ENCODE measurements at regions not wholly inside any gene's neighbourhood (a gene's known extent, or its start where the extent isn't known, plus 50 kb on each side); places are given as distances from the start of the nearest gene placed in this dataset.
A peak's percentile ranks its signal among the peaks of the same experiment; 100 is the strongest.

DNA sequence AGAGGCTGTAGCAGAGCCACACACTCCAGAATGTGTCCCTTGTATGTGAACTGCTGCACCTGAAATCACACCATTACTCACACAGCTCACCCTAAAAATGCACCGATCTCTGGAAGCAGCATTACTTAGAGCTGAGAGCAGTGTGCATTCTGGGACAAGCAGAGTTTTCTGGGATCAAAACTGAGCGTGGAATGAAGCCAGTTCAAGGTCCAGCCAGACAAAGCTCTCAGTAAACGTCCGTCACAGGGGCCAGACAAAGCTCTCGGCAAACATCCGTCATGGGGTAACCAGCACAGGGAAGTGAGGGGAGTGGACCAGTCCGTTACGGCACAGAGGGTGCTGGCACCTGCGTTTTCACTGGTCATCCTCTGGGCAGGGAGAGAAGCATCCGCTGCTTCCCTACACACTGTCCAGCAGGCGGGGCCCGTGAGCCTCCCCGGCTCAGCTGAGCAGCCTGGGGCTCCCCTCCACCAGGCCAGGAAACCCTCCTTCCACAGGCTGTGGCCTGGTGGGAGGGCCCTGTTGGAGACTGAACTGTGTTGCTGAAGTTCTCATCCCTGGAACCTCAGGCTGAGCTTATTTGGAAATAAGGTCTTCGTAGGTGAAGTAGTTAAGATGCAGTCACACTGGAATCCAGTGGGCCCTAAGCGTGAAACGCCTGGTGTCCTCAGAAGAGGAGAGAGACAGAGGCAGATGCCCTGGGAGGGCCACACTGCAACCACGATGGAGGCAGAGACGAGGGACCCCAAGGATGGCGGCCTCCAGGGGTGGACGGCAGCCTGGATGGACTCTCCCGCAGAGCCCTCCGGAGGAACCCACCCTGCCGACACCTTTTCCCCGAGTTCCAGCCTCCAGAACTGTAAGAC, 883.9 kb downstream of the BRD1 start:
- Mint-ChIP-seq H3K4me1 (no peaks in the 10 kb centered on the region), H3K27me3 (peaks cover 3 to 16% of the 10 kb centered on the region in 2 donors), H3K27ac (no peak overlapping the region), H3K4me3 (no peak overlapping the region), H3K9me3 (no peaks in the 10 kb centered on the region), H3K36me3 (no peaks in the 10 kb centered on the region)
- ATAC-seq (replicated peaks) (peak; percentile 65 to 80), DNase-seq (no peak)

DNA sequence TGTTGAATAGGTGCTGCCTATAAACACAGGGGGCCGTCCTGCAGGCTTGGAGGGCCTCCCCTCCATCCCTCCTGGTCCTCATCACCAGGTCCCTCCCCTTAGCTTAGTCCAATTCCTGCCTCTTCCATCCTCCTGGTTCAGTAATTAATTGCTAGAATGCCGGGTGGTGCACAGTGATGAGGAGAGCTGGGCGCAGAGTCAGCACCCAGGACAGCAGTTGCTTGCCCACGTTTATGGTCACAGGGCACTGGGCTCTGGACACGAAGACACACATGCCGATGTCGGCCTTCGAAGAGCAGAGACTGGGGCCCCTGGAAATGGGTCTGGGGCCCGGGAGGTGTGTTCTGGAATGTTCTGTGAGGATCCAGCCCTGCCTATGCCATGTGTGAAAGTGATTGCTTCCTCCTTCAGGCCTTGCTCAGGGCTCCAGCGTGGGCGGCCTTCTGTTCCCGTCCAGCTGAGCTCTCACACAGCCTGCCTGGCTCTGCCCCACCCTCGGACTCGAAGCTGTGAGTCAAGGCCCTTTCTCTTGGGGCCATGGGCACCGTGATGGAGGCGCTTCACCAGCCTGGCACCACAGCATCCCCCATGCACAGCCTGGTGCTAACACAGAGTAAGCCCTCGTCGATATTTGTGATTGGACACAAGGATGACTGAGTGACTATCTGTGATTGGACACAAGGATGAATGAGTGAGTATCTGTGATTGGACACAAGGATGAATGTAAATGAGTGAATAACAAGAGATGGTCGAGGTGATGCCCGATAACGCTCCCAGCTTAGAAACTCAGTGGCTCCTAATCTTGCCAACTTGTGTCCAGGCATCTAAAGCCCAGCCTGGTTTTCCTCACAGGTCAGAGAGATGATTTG, 884.7 kb downstream of the BRD1 start:
- DNase-seq = no peak
- H3K9me3 Mint-ChIP-seq = no peaks in the 10 kb centered on the region
- H3K36me3 Mint-ChIP-seq = no peaks in the 10 kb centered on the region
- ATAC-seq (replicated peaks) = no peak
- H3K4me1 Mint-ChIP-seq = no peaks in the 10 kb centered on the region
- H3K27ac Mint-ChIP-seq = no peak overlapping the region
- peaks cover 0 to 16% of the 10 kb centered on the region in 2 donors for H3K27me3 Mint-ChIP-seq
- no peak overlapping the region for H3K4me3 Mint-ChIP-seq

DNA sequence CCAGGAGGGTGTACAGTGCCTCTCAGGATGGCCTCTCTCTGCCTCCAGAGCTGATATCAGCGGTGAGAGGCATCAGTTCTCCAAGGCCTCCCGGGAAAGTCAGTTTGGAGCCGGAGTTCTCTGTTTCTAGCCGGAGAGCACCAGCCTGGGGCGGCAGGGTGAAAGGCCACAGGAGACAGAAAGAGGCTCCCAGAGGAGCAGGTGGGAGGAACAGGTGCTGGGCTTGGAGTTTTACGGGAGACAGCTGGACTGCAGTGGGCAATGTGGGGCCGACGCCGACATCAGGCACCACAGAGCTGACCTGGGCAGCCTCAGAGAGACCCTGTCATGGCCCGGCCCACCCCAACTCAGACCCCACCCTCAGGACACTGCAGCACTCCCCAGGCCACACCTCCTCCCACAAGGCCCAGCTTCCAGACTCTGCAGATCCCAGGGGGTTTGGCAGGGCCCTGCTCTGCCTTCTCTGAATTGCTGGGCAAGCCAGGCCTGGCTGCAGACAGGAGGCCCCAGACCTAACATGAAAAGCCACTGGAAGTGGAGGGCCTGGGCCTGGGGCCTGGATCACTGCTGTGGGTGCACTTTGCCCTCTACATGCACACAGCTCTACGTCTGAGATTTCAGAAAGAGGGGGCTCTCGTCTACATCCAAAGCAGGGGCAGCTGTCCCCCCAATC, 885.6 kb downstream of the BRD1 start:
- no peaks in the 10 kb centered on the region for H3K9me3 Mint-ChIP-seq
- H3K4me1 Mint-ChIP-seq = no peaks in the 10 kb centered on the region
- H3K36me3 Mint-ChIP-seq = no peaks in the 10 kb centered on the region
- no peak overlapping the region for H3K4me3 Mint-ChIP-seq
- ATAC-seq (replicated peaks) (no peak), DNase-seq (no peak)
- H3K27me3 Mint-ChIP-seq = peaks cover 0 to 16% of the 10 kb centered on the region in 2 donors
- no peak overlapping the region for H3K27ac Mint-ChIP-seq

DNA sequence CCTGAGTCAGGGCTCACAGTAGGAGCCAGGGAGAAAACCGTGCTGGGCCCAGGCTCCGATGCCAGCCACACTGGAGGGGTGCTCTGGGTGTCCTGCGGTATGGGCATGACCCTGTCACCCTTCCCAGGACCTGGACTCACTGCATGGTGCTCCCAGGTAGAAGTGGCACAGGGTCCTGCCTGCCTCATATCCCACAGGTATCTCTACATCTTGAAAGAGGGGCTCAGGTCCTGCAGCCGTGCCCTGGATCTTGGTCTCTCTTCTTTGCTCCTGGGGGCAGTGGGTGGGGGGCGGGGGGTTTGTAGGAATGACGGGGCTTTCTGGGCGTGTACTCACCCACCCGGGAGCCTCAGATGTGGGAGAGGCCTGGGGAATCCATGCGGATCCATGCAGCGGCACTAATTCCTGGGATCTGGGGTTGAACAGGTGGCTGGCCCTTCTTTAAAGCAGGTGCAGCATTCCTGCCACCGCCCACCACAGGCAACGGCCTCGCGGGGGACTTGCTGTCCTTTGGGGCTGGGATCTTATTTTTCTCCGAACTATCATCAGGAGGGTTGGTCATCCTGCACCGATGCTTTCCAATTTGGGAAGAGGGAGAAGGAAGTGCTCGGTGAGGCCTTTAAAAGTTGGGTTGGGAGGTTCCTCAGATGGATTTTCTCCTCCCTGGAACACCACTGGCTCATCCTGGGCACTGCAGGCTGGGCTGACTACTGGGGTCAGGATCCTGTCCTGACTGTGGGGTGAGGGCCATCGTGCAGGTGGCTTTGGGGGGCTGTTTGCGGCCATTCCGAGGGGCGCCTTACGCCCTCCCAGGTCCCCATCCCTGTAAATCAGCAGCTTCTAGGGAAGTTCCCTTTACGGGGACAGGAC, 886.4 kb downstream of the BRD1 start:
- Mint-ChIP-seq H3K27ac (no peak overlapping the region), H3K9me3 (peaks cover 5 to 6% of the 10 kb centered on the region in 2 donors), H3K27me3 (peaks cover 0 to 16% of the 10 kb centered on the region in 2 donors), H3K4me1 (no peaks in the 10 kb centered on the region), H3K36me3 (no peaks in the 10 kb centered on the region), H3K4me3 (no peak overlapping the region)
- ATAC-seq (replicated peaks) (no peak), DNase-seq (no peak)

DNA sequence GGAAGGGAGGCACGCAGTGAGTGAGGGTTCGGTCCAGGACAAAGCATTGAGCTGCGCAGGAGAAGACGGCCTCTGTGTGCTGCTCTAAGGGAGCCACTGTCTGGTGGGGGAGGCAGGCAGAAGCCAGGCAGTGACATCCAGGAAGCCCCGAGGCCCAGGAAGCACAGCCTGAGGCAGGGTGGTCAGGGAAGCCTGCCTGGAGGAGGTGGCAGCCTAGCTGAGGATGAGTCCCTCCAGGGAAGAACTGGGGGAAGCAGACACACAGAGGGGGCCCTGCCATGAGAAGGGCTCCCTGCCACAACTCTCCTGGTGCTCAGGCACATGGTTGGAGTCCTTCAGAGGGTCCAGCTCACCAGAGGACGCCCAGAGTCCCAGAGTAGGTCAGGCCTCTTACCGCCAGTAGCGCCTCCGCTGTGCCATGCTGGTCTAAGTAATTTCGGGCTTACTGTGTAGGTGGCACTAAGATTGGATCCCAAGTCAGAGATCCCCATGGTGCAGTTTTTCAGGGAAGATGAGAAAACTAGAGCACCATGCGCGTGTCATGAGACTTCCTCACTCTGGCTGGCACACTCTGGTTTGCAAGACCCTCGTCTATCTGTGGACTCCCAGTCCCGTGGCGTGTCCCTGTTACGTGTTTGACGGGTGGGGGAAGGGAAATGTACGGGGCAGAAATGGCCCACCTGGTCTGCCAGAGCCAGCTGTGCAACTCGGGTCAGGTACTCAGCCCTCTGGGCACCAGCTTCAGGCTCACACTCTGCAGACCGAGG, 887.2 kb downstream of the BRD1 start:
- no peaks in the 10 kb centered on the region for H3K4me1 Mint-ChIP-seq
- H3K27me3 Mint-ChIP-seq = peaks cover 0 to 10% of the 10 kb centered on the region in 2 donors
- H3K4me3 Mint-ChIP-seq = no peak overlapping the region
- ATAC-seq (replicated peaks) (no peak), DNase-seq (no peak)
- H3K27ac Mint-ChIP-seq = no peak overlapping the region
- H3K9me3 Mint-ChIP-seq = peaks cover 5 to 6% of the 10 kb centered on the region in 2 donors
- no peaks in the 10 kb centered on the region for H3K36me3 Mint-ChIP-seq

DNA sequence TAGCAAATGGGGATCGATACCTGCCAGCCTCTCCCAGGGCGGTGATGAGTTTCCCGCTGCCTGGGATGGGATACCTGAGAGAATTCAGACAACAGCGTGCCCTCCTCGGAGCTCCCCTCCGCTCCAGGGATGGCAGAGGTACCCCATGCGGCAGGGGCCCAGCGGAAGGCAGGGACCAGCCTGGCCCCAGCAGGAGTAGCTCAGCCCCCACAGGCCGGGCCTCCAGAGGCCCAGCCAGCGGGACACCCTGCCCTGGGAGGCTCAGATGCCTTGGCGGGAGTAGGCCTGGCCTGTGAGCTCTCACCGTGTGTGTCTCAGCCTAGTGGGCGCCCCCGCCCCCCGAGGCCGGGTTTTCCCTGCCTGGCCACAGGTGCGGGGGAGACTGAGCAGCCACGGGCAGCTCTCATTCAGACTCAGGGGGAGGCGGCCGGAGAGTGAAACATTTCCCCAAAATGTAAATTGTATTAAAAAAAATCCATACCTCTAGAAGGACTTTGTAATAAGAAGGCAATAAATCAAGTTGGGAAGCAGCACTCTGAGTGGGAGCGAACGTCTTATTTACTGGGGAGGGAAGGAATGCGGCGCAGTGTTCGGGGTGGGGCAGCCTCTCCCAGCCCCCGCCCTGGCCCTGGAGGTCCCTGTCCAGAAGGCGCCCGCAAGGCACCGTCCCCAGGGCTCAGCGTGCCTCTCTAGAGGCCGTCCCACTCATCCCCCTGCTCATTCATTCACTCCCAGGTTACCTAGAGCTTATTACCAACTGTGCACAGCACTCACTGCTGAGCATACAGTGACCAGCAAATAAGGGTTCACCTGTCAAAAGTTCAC, 888.0 kb downstream of the BRD1 start:
- no peak for ATAC-seq (replicated peaks)
- DNase-seq = no peak

DNA sequence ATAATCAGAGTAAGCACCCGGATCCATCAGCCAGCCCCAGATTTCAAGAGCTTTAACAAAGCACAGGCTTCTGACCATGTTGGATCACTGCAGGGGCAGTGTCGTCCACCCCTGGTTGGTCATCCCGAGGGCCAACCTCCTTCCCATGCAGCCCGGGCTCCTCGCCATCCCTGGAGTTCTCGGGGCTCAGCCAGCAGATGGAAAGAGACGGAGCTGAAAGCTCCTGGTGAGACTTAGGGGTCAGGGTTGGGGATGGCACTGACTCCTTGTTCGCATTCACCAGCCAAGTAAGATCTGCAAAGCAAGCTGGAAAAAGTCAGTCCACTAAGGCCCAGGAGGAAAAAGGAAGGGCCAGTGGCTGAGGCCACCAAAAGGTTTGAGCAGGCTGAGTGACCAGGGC, 888.9 kb downstream of the BRD1 start:
- Mint-ChIP-seq H3K27ac (no peak overlapping the region), H3K36me3 (no peaks in the 10 kb centered on the region), H3K4me1 (no peaks in the 10 kb centered on the region), H3K9me3 (peaks cover 10 to 15% of the 10 kb centered on the region in 2 donors), H3K4me3 (no peak overlapping the region), H3K27me3 (peaks cover 0 to 10% of the 10 kb centered on the region in 2 donors)
- ATAC-seq (replicated peaks) (no peak), DNase-seq (no peak)

More for the DNA sequence above, 888.0 kb downstream of the BRD1 start:
- no peaks in the 10 kb centered on the region for H3K36me3 Mint-ChIP-seq
- H3K4me3 Mint-ChIP-seq = no peak overlapping the region
- H3K27ac Mint-ChIP-seq = no peak overlapping the region
- peaks cover 5 to 8% of the 10 kb centered on the region in 2 donors for H3K9me3 Mint-ChIP-seq
- no peaks in the 10 kb centered on the region for H3K4me1 Mint-ChIP-seq
- H3K27me3 Mint-ChIP-seq = peaks cover 0 to 10% of the 10 kb centered on the region in 2 donors

DNA sequence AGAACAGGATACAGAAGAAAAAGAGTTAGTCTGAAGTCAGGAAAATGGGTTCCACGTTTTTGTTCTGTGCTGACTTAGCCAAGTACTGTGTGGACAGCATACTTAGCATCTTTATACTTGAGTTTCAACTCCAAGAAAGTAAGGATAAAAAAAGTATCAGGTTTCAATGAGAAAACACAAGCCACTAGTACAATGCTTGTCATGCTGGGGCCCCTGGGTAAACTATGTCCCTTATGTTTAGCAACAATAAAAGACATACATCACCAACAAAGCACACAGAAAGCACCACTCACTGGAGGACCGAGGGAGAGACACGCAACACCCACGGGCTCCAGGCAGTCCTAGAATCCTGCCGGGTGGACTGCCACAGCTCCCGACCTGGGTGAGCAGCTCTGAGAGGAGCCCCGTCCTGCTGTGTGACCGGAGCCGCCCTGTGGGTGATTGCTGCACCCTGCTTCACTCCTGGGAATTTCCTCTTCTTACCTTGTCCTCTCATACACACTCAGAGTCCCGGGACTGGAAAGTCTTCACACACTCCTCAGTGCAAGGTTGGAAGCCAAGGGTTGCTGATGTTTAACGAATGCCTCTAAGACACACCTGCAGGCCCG, 890.5 kb downstream of the BRD1 start:
- DNase-seq (no peak), ATAC-seq (replicated peaks) (no peak)
- Mint-ChIP-seq H3K27me3 (peaks cover 0 to 10% of the 10 kb centered on the region in 2 donors), H3K27ac (no peak overlapping the region), H3K4me1 (no peaks in the 10 kb centered on the region), H3K36me3 (no peaks in the 10 kb centered on the region), H3K4me3 (no peak overlapping the region), H3K9me3 (peaks cover 10 to 15% of the 10 kb centered on the region in 2 donors)

DNA sequence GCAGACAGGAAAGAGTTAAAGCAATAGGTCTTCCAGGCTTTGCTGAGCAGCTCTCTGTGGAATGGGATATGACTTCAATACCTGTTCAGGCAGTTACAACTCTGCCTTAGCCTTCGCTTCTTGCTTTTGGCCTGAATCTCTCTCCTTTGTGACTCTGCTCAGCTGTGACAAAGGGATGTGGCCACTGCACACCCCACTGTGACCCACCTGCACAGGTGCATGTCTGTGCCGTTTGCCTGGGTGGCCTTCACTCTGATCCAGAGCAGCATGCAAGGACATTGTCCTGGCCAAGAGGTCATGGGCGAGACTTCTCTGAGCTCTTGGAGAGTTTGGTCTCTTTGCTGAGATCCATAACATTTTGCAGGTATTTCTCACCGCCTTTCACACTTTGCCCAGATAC, 891.3 kb downstream of the BRD1 start:
- no peaks in the 10 kb centered on the region for H3K4me1 Mint-ChIP-seq
- H3K27me3 Mint-ChIP-seq = peaks cover 0 to 10% of the 10 kb centered on the region in 2 donors
- no peaks in the 10 kb centered on the region for H3K36me3 Mint-ChIP-seq
- DNase-seq (no peak), ATAC-seq (replicated peaks) (no peak)
- H3K27ac Mint-ChIP-seq = no peak overlapping the region
- peaks cover 10 to 15% of the 10 kb centered on the region in 2 donors for H3K9me3 Mint-ChIP-seq
- no peak overlapping the region for H3K4me3 Mint-ChIP-seq

DNA sequence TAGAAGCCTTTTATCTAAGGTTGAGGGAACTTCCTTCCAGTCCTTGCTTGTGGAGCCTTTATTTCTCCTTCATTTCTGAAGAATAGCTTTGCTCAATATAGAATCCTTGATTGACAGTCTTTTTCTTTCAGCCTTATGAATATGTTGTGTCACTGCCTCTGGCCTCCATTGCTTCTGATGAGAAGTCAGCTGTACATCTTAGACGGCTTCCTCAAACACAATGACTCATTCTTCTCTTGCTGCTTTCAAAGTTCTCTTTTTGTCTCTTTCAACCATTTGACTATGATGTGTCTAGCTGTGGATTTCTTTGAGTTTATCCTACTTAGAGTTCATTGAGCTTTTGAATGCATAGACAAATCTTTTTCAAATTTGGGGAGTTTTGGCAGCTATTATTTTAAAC, 893.2 kb downstream of the BRD1 start:
- Mint-ChIP-seq H3K36me3 (no peaks in the 10 kb centered on the region), H3K9me3 (peaks cover 10 to 15% of the 10 kb centered on the region in 2 donors), H3K27ac (no peak overlapping the region), H3K4me1 (no peaks in the 10 kb centered on the region), H3K27me3 (peaks cover 0 to 15% of the 10 kb centered on the region in 2 donors), H3K4me3 (no peak overlapping the region)
- DNase-seq (no peak), ATAC-seq (replicated peaks) (no peak)

DNA sequence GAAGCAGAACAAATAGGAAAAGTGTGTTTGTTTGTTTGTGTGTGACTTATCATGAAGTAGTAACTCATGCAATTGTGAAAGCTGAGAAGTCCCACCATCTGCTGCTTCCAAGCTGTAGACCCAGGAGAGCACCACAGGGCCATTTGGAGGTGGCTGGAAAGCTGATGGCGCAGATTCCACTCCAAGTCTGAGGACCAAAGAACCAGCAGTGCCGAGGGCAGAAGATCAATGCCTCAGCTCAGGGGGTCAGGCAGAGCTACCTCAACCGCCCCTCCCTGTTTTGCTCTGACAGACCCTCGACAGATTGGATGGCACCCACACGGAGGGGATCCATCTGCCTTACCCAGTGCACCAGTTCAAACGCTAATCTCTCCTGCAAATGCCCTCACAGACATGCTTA, 896.2 kb downstream of the BRD1 start:
- no peaks in the 10 kb centered on the region for H3K36me3 Mint-ChIP-seq
- no peak overlapping the region for H3K27ac Mint-ChIP-seq
- DNase-seq (no peak), ATAC-seq (replicated peaks) (no peak)
- peaks cover 7 to 10% of the 10 kb centered on the region in 2 donors for H3K9me3 Mint-ChIP-seq
- H3K27me3 Mint-ChIP-seq = peaks cover 0 to 25% of the 10 kb centered on the region in 2 donors
- H3K4me1 Mint-ChIP-seq = no peaks in the 10 kb centered on the region
- H3K4me3 Mint-ChIP-seq = no peak overlapping the region

DNA sequence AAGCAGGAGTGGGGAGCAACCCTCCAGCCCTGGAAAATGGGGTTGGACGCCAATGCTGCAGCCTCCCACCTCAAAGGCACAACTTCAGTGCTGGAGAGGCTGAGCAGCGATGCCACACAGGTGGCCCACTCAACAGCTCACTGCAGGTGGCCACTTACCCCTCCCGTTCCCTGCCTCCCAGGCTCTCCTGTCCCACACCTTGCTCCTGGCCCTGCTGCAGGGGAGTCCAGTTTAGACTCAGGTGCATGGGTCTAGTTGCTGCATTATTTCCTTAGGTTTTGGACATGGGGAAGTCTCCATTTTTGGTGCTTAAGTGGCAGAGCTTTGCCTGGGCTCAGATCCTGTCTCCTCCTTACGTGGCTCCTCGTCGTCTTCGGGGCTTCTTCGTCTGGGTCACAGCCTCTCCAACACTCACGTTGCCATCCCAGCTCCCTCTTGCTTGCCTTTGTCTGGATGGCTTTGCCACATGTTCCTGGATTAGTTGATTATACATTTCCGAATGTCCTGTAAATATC, 898.3 kb downstream of the BRD1 start:
- no peak for DNase-seq
- H3K27ac Mint-ChIP-seq = no peak overlapping the region
- H3K4me1 Mint-ChIP-seq = no peaks in the 10 kb centered on the region
- no peaks in the 10 kb centered on the region for H3K36me3 Mint-ChIP-seq
- no peak for ATAC-seq (replicated peaks)
- H3K27me3 Mint-ChIP-seq = peaks cover 6 to 29% of the 10 kb centered on the region in 2 donors
- H3K9me3 Mint-ChIP-seq = peaks cover 5 to 8% of the 10 kb centered on the region in 2 donors
- H3K4me3 Mint-ChIP-seq = no peak overlapping the region
